ENCODE measurements at regions not wholly inside any gene's neighbourhood (a gene's known extent, or its start where the extent isn't known, plus 50 kb on each side); places are given as distances from the start of the nearest gene placed in this dataset.

DNA sequence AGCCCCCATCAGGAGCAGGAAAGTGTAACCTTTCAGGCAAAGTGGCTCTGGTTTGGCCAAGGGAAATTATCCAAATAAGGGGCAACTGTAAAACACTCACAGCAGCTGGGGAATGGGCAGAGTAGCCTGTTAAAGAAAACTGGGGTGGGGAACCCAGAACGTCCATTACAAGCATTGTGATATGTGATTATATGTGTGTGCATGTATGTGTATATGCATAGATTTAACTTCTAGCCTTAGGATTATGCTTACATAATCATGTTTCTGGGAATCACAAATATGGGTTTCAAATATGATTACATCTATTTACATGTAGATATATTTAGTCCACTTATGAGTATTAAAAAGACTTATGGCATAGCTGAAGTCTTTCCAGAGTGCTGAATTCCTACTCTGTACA is 278.1 kb upstream of the JAG1 start:
- no peak overlapping the region for H3K4me3 ChIP-seq
- H3K27ac ChIP-seq = no peak overlapping the region
- H3K4me1 ChIP-seq = no peaks in the 10 kb centered on the region
- TF ChIP-seq, protein P1, sequence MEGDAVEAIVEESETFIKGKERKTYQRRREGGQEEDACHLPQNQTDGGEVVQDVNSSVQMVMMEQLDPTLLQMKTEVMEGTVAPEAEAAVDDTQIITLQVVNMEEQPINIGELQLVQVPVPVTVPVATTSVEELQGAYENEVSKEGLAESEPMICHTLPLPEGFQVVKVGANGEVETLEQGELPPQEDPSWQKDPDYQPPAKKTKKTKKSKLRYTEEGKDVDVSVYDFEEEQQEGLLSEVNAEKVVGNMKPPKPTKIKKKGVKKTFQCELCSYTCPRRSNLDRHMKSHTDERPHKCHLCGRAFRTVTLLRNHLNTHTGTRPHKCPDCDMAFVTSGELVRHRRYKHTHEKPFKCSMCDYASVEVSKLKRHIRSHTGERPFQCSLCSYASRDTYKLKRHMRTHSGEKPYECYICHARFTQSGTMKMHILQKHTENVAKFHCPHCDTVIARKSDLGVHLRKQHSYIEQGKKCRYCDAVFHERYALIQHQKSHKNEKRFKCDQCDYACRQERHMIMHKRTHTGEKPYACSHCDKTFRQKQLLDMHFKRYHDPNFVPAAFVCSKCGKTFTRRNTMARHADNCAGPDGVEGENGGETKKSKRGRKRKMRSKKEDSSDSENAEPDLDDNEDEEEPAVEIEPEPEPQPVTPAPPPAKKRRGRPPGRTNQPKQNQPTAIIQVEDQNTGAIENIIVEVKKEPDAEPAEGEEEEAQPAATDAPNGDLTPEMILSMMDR (IDR thresholded peaks at IDR 0.05) = no peak
- no peaks in the 10 kb centered on the region for H3K36me3 ChIP-seq
- no peaks in the 10 kb centered on the region for H3K27me3 ChIP-seq
- no peaks in the 10 kb centered on the region for H3K9me3 ChIP-seq
- no peak for DNase-seq (ENCODE audit: low spot score)

DNA sequence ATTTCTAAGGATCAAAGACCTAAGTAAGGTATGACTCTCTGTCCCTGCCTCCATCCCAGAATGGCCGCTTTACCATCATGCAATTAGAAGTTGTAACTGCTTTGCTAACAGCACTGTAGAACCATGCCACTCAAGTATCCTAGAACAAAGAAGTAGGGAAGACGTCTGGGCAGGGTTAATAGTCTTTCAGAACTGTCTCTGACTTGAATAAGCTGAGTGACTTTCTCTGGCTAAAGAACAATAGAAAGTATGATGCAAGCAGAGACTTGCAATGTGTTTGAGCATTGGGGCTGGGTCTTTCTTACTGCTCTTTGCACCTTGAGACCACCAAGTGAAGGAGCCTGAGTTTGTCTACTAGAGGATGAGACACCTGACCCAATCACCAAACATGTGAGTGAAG is 279.6 kb upstream of the JAG1 start:
- no peak for DNase-seq (ENCODE audit: low spot score)
- Histone ChIP-seq H3K4me3 (no peak overlapping the region), H3K4me1 (no peaks in the 10 kb centered on the region), H3K27ac (no peak overlapping the region), H3K36me3 (no peaks in the 10 kb centered on the region), H3K9me3 (no peaks in the 10 kb centered on the region), H3K27me3 (no peaks in the 10 kb centered on the region)
- TF ChIP-seq, protein P1 (IDR thresholded peaks at IDR 0.05) = no peak

DNA sequence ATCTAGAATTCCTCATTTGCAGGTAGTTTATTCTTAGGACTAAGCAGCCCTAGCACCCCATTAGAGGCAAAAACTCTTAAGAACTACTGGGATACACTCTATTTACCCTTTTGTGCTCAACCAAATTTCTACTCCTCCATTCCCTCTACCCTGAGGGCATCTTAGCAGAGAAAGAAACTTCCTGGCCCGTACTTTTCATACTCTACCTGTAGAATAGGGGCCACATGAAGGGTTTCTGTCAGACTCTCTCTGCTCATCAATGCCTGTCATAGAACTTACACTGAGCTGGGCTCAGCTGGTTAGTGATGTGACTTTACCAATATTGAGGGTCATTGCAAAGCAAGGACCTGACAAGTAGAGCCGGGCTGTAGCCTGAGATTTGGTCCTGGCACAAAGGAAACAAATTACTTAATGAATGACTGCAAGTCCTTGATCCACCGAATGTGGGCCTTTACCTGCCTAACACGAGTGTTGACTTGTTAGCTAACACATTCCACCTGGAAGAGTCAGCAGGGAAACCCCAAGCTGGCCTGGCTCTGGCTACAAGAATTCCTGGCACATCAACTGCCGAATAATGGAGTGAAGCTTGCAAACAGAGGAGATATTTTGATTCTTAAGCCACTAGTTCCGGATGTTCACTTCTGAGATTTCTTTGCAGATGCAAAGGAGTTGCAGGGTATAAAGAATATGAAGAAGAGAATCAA is 280.5 kb upstream of the JAG1 start:
- Histone ChIP-seq H3K27ac (no peak overlapping the region), H3K36me3 (no peaks in the 10 kb centered on the region), H3K4me1 (no peaks in the 10 kb centered on the region), H3K4me3 (no peak overlapping the region), H3K9me3 (no peaks in the 10 kb centered on the region), H3K27me3 (no peaks in the 10 kb centered on the region)
- DNase-seq (ENCODE audit: low spot score) = no peak
- TF ChIP-seq, protein P1 (IDR thresholded peaks at IDR 0.05) = no peak

DNA sequence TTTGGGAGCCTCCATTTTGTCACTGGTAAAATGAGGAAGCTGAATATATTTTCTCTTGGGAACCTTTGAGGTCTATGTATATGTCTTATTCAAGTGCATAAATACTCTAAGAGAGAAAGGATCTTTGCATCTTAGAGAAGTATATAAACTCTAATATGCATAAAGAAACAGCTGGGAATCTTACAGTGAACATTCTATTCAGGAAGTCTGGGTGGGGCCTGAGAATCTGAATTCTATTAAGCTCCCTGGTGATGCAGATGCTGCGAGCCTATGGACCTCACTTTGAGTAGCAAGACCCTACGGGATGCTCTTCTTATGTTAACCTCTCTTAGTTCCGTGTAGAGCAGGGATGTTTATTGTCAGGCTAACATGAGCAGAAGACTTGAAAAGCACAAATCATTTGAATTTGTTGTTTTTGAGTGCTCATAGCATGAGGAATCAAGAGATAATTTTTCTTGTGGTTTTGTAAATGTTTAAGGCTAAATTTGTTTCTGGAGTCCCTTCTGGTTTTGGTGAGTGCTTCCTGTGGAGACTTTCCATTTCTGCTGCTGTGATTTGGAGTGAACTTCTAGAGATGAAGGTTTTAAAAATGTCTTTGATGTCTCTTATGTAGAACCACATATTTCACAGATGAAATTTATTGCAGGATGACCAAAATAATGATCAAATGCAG is 281.2 kb upstream of the JAG1 start:
- Histone ChIP-seq H3K9me3 (no peaks in the 10 kb centered on the region), H3K36me3 (no peaks in the 10 kb centered on the region), H3K4me1 (no peaks in the 10 kb centered on the region), H3K27ac (no peak overlapping the region), H3K4me3 (no peak overlapping the region), H3K27me3 (no peaks in the 10 kb centered on the region)
- TF ChIP-seq, protein P1 (IDR thresholded peaks at IDR 0.05) = no peak
- no peak for DNase-seq (ENCODE audit: low spot score)

DNA sequence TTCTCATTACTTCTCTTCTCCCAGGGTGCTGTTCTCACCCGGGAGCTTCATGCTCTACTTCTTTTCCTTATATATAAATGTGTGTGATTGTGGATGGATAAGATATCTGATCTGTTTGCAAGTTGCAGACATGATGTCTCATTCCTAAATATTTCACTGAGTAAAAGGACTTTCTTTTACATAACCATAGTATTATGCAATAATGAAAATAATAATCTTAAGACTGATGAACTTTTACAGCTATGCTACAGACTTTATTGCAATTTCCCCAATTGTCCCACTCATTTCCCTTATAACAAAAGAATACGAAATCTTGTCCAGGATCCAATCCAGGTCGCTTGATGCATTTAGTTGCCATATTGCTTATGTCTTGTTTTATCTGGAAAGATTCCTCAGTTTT is 284.5 kb upstream of the JAG1 start:
- TF ChIP-seq, protein P1 (IDR thresholded peaks at IDR 0.05) = no peak
- Histone ChIP-seq H3K27ac (no peak overlapping the region), H3K27me3 (no peaks in the 10 kb centered on the region), H3K36me3 (no peaks in the 10 kb centered on the region), H3K4me3 (no peak overlapping the region), H3K4me1 (no peaks in the 10 kb centered on the region), H3K9me3 (no peaks in the 10 kb centered on the region)
- no peak for DNase-seq (ENCODE audit: low spot score)

Data from right atrium auricular region (tissue), 2 donors.